GM12891 (cell line): ENCODE measurements at regions not wholly inside any gene's neighbourhood (a gene's known extent, or its start where the extent isn't known, plus 50 kb on each side); places are given as distances from the start of the nearest gene placed in this dataset.

ENCODE experiments used
- PAX5 ChIP-seq: IDR thresholded peaks from 2 replicates; pipeline ENCODE4 v1.6.1; 2011; ENCODE audit warnings: low read length, moderate library complexity, mild to moderate bottlenecking; ENCODE audit not compliant: insufficient read depth, severe bottlenecking
- POLR2A ChIP-seq: IDR thresholded peaks from 2 replicates; pipeline ENCODE4 v1.6.1; 2011; ENCODE audit warnings: low read depth, low read length, control low read depth
- POLR2AphosphoS5 ChIP-seq: IDR thresholded peaks from 2 replicates; pipeline ENCODE4 v1.6.1; 2011; ENCODE audit warnings: low read depth, low read length, control low read depth
- POU2F2 ChIP-seq: IDR thresholded peaks from 2 replicates; pipeline ENCODE4 v1.6.1; 2011; ENCODE audit warnings: low read depth, mild to moderate bottlenecking, control low read depth, low read length, moderate library complexity
- SPI1 ChIP-seq: IDR thresholded peaks from 2 replicates; pipeline ENCODE4 v1.6.1; 2011; ENCODE audit warnings: low read depth, low read length, control low read depth
- TAF1 ChIP-seq: IDR thresholded peaks from 2 replicates; pipeline ENCODE4 v1.6.1; 2011; ENCODE audit warnings: low read depth, low read length, control low read depth

- TF ChIP-seq POLR2AphosphoS5: no peak
- TF ChIP-seq TAF1: no peak
- TF ChIP-seq POLR2A: no peak
- no peak for TF ChIP-seq SPI1
- TF ChIP-seq POU2F2: no peak
- TF ChIP-seq PAX5: no peak
Measured at GRCh38 chr2:6793913-6794312, 71.8 kb downstream of the CMPK2 start.
